Right lobe of liver (tissue), 6 donors: ENCODE measurements at regions not wholly inside any gene's neighbourhood (a gene's known extent, or its start where the extent isn't known, plus 50 kb on each side); places are given as distances from the start of the nearest gene placed in this dataset.

Source experiments
- ATAC-seq, 4 donors: fragments of 200-7000 bp; cut with Tn5 transposase; one replicate each; pipeline ENCODE4 v1.9.1; 2020; ENCODE audit warnings: mild to moderate bottlenecking in 4 of 4, moderate library complexity in 4 of 4
- DNase-seq, 3 donors: peaks; one replicate each; pipeline ENCODE4 v3.0.0-alpha.2; 2020
- H3K27ac ChIP-seq, 3 donors: fragments of 200-600 bp; one replicate each; pipeline ENCODE4 v1.8.0; 2022
- H3K27me3 ChIP-seq, 2 donors: fragments of 200-600 bp; one replicate each; pipeline ENCODE4 v1.8.0; 2022
- H3K36me3 ChIP-seq, 4 donors: fragments of 200-600 bp; sonication (generic) in 1 of 4; one replicate each; pipeline versions ENCODE4 v1.5.1 to v1.8.0; 2017 to 2022; ENCODE audit warnings: control low read depth in 1 of 4
- H3K4me1 ChIP-seq, 4 donors: fragments of 200-600 bp; sonication (generic) in 1 of 4; one replicate each; pipeline versions ENCODE4 v1.5.1 to v1.8.0; 2017 to 2022; ENCODE audit warnings: control low read depth in 1 of 4
- H3K4me3 ChIP-seq, 3 donors: fragments of 200-600 bp; one replicate each; pipeline ENCODE4 v1.8.0; 2022
- H3K9me3 ChIP-seq, 4 donors: fragments of 200-600 bp; sonication (generic) in 1 of 4; one replicate each; pipeline versions ENCODE4 v1.5.1 to v1.8.0; 2017 to 2022; ENCODE audit warnings: control low read depth in 1 of 4
- POLR2A ChIP-seq: fragments of 450-650 bp; IDR thresholded peaks from one replicate; pipeline ENCODE4 v1.6.1; 2017; ENCODE audit warnings: antibody characterized with exemption, mild to moderate bottlenecking
- WGBS: methylation state at CpG from one replicate; pipeline ENCODE4 v1.1.6; 2018; ENCODE audit warnings: low coverage, low lambda C conversion rate; ENCODE audit not compliant: insufficient coverage; ENCODE audit errors: missing lambda C conversion rate; 5-methylcytosine and 5-hydroxymethylcytosine counted together
- intact Hi-C, 2 donors: fragments of 100-400 bp; cut with DNase I; formaldehyde crosslinking; loops; one replicate each; pipeline versions ENCODE4 v1.11.2 to v1.14.1; 2022
- TF ChIP-seq, protein P1 (sequence below), 4 donors: fragments of 200-600 bp in 3 of 4; fragments of 450-650 bp in 1 of 4; IDR thresholded peaks; one replicate each; pipeline versions ENCODE4 v1.5.1 to v1.8.0; 2016 to 2022; ENCODE audit warnings: antibody characterized with exemption in 4 of 4, mild to moderate bottlenecking in 2 of 4
- donor health status: DM: no; HTN: yes; CAD: no.
- donor health status: DM: no; HTN: no; CAD: no.
- donor health status: DM: no; HTN: no; CAD: no.
- donor health status: DM: no; HTN: yes; CAD: no.
- donor health status: DM: no; HTN: yes; CAD: no.

DNA sequence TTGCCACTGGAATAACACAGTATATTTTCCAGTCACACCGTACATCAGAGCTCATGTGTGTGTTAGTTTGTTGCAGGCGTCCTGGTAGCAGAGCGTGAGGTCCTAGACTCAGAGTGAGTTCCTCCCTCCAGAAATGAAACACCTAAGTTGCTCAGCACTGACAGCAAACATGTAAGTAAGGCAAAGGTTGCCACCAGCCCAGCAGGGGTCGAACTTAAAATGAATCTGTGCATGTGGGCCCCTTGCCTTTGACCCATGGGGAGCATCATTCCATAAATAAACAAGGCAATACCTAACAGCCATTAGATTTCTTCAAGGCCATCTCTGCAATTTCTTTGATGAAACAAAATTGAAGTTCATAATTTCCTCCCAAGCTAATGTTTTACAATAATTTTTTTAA lies 125.3 kb upstream of the ERG start:
- TF ChIP-seq, protein P1, sequence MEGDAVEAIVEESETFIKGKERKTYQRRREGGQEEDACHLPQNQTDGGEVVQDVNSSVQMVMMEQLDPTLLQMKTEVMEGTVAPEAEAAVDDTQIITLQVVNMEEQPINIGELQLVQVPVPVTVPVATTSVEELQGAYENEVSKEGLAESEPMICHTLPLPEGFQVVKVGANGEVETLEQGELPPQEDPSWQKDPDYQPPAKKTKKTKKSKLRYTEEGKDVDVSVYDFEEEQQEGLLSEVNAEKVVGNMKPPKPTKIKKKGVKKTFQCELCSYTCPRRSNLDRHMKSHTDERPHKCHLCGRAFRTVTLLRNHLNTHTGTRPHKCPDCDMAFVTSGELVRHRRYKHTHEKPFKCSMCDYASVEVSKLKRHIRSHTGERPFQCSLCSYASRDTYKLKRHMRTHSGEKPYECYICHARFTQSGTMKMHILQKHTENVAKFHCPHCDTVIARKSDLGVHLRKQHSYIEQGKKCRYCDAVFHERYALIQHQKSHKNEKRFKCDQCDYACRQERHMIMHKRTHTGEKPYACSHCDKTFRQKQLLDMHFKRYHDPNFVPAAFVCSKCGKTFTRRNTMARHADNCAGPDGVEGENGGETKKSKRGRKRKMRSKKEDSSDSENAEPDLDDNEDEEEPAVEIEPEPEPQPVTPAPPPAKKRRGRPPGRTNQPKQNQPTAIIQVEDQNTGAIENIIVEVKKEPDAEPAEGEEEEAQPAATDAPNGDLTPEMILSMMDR (IDR thresholded peaks at IDR 0.05) = no peak
- TF ChIP-seq POLR2A = no peak
- ATAC-seq (no peak), DNase-seq (no peak)
- no peak overlapping the region for H3K27ac ChIP-seq
- 40% methylated on average over 3 of the region's 4 CpGs for WGBS
- H3K4me1 ChIP-seq = no peaks in the 10 kb centered on the region
- no peak overlapping the region for H3K4me3 ChIP-seq
- no peaks in the 10 kb centered on the region for H3K27me3 ChIP-seq
- H3K36me3 ChIP-seq = no peaks in the 10 kb centered on the region
- intact Hi-C loops = no loop called here
- no peaks in the 10 kb centered on the region for H3K9me3 ChIP-seq

DNA sequence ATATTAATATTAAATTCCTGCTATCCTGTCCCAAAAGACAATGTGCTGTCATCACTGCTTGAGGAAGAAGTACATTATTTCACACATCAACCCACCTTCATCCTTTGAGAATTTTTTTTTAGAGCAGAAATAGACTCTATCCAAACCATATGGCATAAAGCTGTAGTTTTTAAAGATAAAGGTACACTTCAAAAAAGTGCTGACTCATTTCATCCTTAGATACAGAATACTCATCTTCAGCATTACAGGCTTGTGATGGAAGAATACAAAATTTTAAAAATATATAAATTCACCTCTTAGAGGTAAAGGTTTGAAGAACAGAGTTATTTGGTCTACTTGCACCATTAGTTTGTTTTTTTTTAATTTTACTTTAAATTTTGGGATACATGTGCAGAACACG lies 126.7 kb upstream of the ERG start:
- intact Hi-C loops = no loop called here
- Histone ChIP-seq H3K27ac (no peak overlapping the region), H3K9me3 (no peaks in the 10 kb centered on the region), H3K27me3 (no peaks in the 10 kb centered on the region), H3K4me3 (no peak overlapping the region), H3K4me1 (no peaks in the 10 kb centered on the region), H3K36me3 (no peaks in the 10 kb centered on the region)
- DNase-seq = no peak
- TF ChIP-seq, protein P1 (IDR thresholded peaks at IDR 0.05) = no peak
- TF ChIP-seq POLR2A = no peak
- 89% methylated on average over 1 of the region's 1 CpG for WGBS
- ATAC-seq = no peak

GRCh38 chr21:38626306-38626705 lies 128.0 kb upstream of the ERG start:
- no peaks in the 10 kb centered on the region for H3K9me3 ChIP-seq
- intact Hi-C loops = no loop called here
- ATAC-seq = no peak
- TF ChIP-seq, protein P1 (IDR thresholded peaks at IDR 0.05) = no peak
- TF ChIP-seq POLR2A = no peak
- H3K27me3 ChIP-seq = no peaks in the 10 kb centered on the region
- no peaks in the 10 kb centered on the region for H3K36me3 ChIP-seq
- WGBS = 64% methylated on average over 3 of the region's 3 CpGs
- H3K4me1 ChIP-seq = no peaks in the 10 kb centered on the region
- no peak overlapping the region for H3K27ac ChIP-seq
- no peak overlapping the region for H3K4me3 ChIP-seq
- DNase-seq = no peak

GRCh38 chr21:38628349-38628748 lies 130.1 kb upstream of the ERG start:
- Histone ChIP-seq H3K4me3 (no peak overlapping the region), H3K36me3 (no peaks in the 10 kb centered on the region), H3K27ac (no peak overlapping the region), H3K9me3 (no peaks in the 10 kb centered on the region), H3K27me3 (no peaks in the 10 kb centered on the region), H3K4me1 (no peaks in the 10 kb centered on the region)
- DNase-seq (no peak), ATAC-seq (no peak)
- 55% methylated on average over 2 of the region's 3 CpGs for WGBS
- intact Hi-C loops = no loop called here
- TF ChIP-seq POLR2A = no peak
- TF ChIP-seq, protein P1 (IDR thresholded peaks at IDR 0.05) = no peak

GRCh38 chr21:38631206-38631605 lies 132.9 kb upstream of the ERG start:
- no peaks in the 10 kb centered on the region for H3K4me1 ChIP-seq
- H3K36me3 ChIP-seq = no peaks in the 10 kb centered on the region
- 55% methylated on average over 6 of the region's 6 CpGs for WGBS
- no peaks in the 10 kb centered on the region for H3K9me3 ChIP-seq
- no peak overlapping the region for H3K27ac ChIP-seq
- H3K4me3 ChIP-seq = no peak overlapping the region
- DNase-seq (no peak), ATAC-seq (no peak)
- intact Hi-C loops = no loop called here
- H3K27me3 ChIP-seq = no peaks in the 10 kb centered on the region
- TF ChIP-seq, protein P1 (IDR thresholded peaks at IDR 0.05) = no peak
- no peak for TF ChIP-seq POLR2A
